Thymus (tissue), 11 donors: ENCODE measurements at regions not wholly inside any gene's neighbourhood (a gene's known extent, or its start where the extent isn't known, plus 50 kb on each side); places are given as distances from the start of the nearest gene placed in this dataset.
A peak's percentile ranks its signal among the peaks of the same experiment; 100 is the strongest.
"Not testable (repeated sequence)": the region's sequence is repeated elsewhere in the genome, so short reads cannot be mapped to it uniquely, and the experiment has no call there.

Source experiments
- DNase-seq, 9 donors: peaks; one replicate each; pipeline ENCODE4 v3.0.0-alpha.2; 2013; ENCODE audit warnings: low spot score in 9 of 9, low read depth in 6 of 9, missing footprints in 1 of 9
- H3K27ac ChIP-seq, 2 donors: one replicate each; pipeline ENCODE4 v1.5.1; 2013; ENCODE audit warnings: control low read depth in 1 of 2, low read depth in 1 of 2, low read length in 1 of 2, mild to moderate bottlenecking in 1 of 2, moderate library complexity in 1 of 2
- H3K27me3 ChIP-seq, 2 donors: one replicate each; pipeline ENCODE4 v1.5.1; 2013; ENCODE audit warnings: low read length in 1 of 2; ENCODE audit not compliant: control insufficient read depth in 2 of 2, insufficient read depth in 1 of 2
- H3K36me3 ChIP-seq, 2 donors: one replicate each; pipeline ENCODE4 v1.5.1; 2013; ENCODE audit warnings: low read length in 1 of 2, mild to moderate bottlenecking in 1 of 2, moderate library complexity in 1 of 2; ENCODE audit not compliant: control insufficient read depth in 2 of 2, insufficient read depth in 2 of 2
- H3K4me1 ChIP-seq, 2 donors: one replicate each; pipeline ENCODE4 v1.5.1; 2013; ENCODE audit warnings: low read length in 2 of 2; ENCODE audit not compliant: control insufficient read depth in 2 of 2, insufficient read depth in 2 of 2
- H3K4me3 ChIP-seq, 2 donors: one replicate each; pipeline ENCODE4 v1.5.1; 2013; ENCODE audit warnings: low read length in 2 of 2, control low read depth in 1 of 2, mild to moderate bottlenecking in 1 of 2
- H3K9me3 ChIP-seq, 2 donors: one replicate each; pipeline ENCODE4 v1.5.1; 2013; ENCODE audit warnings: low read length in 1 of 2, mild to moderate bottlenecking in 1 of 2; ENCODE audit not compliant: control insufficient read depth in 2 of 2, insufficient read depth in 1 of 2
- WGBS: extraction: QIAGEN DNeasy Blood & Tissue Kit; methylation state at CpG from one replicate; pipeline ENCODE4 v1.1.7; 2013; 5-methylcytosine and 5-hydroxymethylcytosine counted together
- donor health status: healthy.

GRCh38 chr4:25500626-25501316 is 123.7 kb downstream of the ANAPC4 start:
- no peak overlapping the region for H3K4me3 ChIP-seq
- no peaks in the 10 kb centered on the region for H3K27me3 ChIP-seq
- no peaks in the 10 kb centered on the region for H3K36me3 ChIP-seq
- DNase-seq = peak in 1 of 9 donors; percentile 8
- peaks cover 0 to 12% of the 10 kb centered on the region in 2 donors for H3K9me3 ChIP-seq
- 85% methylated on average over 9 of the region's 9 CpGs for WGBS
- no peaks in the 10 kb centered on the region for H3K4me1 ChIP-seq
- no peak overlapping the region for H3K27ac ChIP-seq

DNA sequence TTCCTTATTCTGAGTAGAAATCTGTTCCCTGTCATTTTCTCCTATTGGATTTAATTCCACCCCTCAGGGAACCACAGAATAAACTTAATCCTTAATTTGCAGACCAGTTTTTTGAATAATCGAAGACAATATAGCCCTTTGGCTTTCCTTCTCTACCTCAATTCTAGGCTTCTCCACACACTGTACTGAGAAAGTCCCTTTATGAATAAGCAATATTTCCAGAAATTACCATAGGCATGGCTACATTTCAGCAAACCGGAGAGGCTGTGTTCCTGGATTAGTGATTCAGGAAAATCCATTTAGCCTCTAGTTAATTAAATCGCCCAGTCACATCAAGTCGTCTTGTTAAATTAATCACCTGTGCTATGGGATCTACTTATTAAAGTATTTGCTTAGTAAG is 125.1 kb downstream of the ANAPC4 start:
- 95% methylated on average over 4 of the region's 4 CpGs for WGBS
- no peak for DNase-seq
- no peak overlapping the region for H3K27ac ChIP-seq

GRCh38 chr4:25503779-25504178 is 126.7 kb downstream of the ANAPC4 start:
- H3K9me3 ChIP-seq = peaks cover 0 to 20% of the 10 kb centered on the region in 2 donors
- H3K36me3 ChIP-seq = no peaks in the 10 kb centered on the region
- no peak overlapping the region for H3K4me3 ChIP-seq
- no peak overlapping the region for H3K27ac ChIP-seq
- no peaks in the 10 kb centered on the region for H3K27me3 ChIP-seq
- 97% methylated on average over 2 of the region's 2 CpGs for WGBS
- DNase-seq = no peak
- no peaks in the 10 kb centered on the region for H3K4me1 ChIP-seq

More for the DNA sequence above, 125.1 kb downstream of the ANAPC4 start:
- Histone ChIP-seq H3K4me3 (no peak overlapping the region), H3K36me3 (no peaks in the 10 kb centered on the region), H3K9me3 (peaks cover 0 to 20% of the 10 kb centered on the region in 2 donors), H3K27me3 (no peaks in the 10 kb centered on the region), H3K4me1 (no peaks in the 10 kb centered on the region)

- Histone ChIP-seq H3K36me3 (no peaks in the 10 kb centered on the region), H3K4me1 (no peaks in the 10 kb centered on the region), H3K27me3 (no peaks in the 10 kb centered on the region), H3K27ac (no peak overlapping the region), H3K9me3 (peaks cover 0 to 20% of the 10 kb centered on the region in 2 donors), H3K4me3 (no peak overlapping the region)
- no peak for DNase-seq
- WGBS = 97% methylated on average over 74 of the region's 74 CpGs
Measured at GRCh38 chr4:25504932-25505636, 128.0 kb downstream of the ANAPC4 start.

DNA sequence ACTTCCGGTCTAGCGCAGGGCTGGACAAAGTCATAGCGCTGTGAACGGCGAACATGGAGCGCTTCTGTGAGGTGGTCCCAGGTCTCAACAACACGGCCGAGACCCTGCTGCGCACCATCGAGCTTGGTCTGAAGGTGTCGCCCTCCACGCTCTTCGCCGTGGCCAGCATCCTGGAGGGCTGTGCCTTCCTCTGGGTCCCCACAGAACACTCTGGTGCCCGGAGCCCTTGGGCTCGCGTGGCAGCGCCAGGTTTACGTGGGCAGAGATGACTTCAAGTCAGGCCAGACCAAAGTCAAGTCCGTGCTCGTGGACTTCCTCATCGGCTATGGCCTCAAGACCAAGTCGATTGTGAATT is 128.6 kb downstream of the ANAPC4 start:
- WGBS = 98% methylated on average over 23 of the region's 23 CpGs
- no peaks in the 10 kb centered on the region for H3K36me3 ChIP-seq
- no peak for DNase-seq
- no peak overlapping the region for H3K4me3 ChIP-seq
- H3K4me1 ChIP-seq = no peaks in the 10 kb centered on the region
- H3K9me3 ChIP-seq = peaks cover 0 to 20% of the 10 kb centered on the region in 2 donors
- no peaks in the 10 kb centered on the region for H3K27me3 ChIP-seq
- H3K27ac ChIP-seq = no peak overlapping the region

DNA sequence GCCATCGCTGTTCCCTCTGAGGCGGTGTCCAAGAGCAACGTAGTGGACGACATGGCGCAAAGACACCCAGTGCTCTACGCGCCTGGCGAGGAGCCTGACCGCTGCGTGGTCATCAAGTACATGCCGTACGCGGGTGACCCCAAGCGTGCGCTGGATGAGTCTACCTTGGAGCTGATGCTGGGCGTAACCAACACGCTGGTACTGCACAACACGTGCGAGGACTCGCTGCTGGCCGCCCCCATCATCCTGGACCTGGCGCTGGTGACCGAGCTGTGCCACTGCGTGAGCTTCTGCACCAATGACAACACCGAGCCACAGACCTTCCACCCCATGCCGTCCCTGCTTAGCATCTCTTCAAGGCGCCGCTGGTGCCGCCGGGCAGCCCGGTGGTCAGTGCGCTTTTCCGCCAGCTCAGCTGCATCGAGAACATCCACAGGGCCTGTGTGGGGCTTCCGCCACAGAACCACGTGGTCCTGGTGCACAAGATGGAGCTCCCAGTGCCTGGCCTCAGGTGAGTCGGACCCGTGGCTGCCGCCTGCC is 129.0 kb downstream of the ANAPC4 start:
- Histone ChIP-seq H3K4me1 (no peaks in the 10 kb centered on the region), H3K4me3 (no peak overlapping the region), H3K9me3 (peaks cover 0 to 20% of the 10 kb centered on the region in 2 donors), H3K27me3 (no peaks in the 10 kb centered on the region), H3K36me3 (no peaks in the 10 kb centered on the region), H3K27ac (no peak overlapping the region)
- 98% methylated on average over 39 of the region's 39 CpGs for WGBS
- DNase-seq = no peak

DNA sequence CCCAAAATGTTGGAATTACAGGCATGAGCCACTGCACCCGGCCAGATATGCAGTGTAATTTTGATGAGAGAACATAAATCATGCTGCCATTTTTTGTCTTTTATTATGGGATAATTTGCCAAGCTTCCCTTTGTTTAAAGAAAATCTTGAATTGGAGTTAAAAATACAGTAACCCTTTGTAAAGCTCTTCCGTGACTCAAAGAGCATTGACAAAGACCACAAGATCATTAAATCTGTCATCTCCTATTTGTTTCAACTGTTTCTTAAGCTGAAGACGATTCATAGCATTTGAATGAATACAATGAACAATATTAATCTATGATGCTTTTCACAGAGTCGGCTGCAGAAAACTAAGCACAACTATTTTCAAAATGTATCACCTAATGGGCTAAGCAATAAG is 132.6 kb downstream of the ANAPC4 start:
- no peak overlapping the region for H3K4me3 ChIP-seq
- no peaks in the 10 kb centered on the region for H3K27me3 ChIP-seq
- no peak for DNase-seq
- H3K27ac ChIP-seq = no peak overlapping the region
- no peaks in the 10 kb centered on the region for H3K36me3 ChIP-seq
- no peaks in the 10 kb centered on the region for H3K4me1 ChIP-seq
- WGBS = 86% methylated on average over 4 of the region's 4 CpGs
- peaks cover 0 to 20% of the 10 kb centered on the region in 2 donors for H3K9me3 ChIP-seq

DNA sequence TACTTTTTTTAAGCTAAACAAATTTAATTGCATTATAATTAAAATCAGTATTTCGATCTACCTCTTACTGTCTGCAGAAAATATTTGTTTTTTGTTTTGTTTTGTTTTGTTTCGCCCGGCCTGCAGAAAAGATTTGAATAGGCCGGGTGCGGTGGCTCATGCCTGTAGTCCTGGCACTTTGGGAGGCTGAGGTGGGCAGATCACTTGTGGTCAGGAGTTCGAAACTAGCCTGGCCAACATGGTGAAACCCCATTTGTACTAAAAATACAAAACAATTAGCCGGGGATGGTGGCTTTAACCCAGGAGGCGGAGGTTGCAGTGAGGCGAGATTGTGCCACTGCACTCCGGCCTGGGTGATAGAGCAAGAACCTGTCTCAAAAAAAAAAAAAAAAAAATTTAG is 134.8 kb downstream of the ANAPC4 start:
- 96% methylated on average over 10 of the region's 10 CpGs for WGBS
- H3K36me3 ChIP-seq, H3K27ac ChIP-seq, H3K4me1 ChIP-seq, DNase-seq, H3K4me3 ChIP-seq, H3K9me3 ChIP-seq, H3K27me3 ChIP-seq: not testable (repeated sequence)

DNA sequence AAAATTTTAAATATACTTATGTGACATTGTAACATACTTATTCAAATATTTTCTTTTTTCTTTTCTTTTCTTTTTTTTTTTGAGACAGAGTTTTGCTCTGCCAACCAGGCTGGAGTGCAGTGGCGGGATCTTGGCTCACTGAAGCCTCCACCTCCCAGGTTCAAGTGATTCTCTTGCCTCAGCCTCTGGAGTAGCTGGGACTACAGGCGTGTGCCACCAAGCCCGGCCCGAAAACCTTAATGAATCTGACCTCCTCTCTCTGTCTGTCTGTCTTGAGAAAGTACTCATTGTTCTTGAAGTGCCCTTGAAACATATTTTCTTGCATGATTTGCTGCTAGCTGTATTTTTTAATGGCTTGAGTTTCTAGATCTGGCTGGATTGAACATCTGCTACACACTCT is 136.8 kb downstream of the ANAPC4 start:
- 97% methylated on average over 4 of the region's 4 CpGs for WGBS
- H3K27ac ChIP-seq = no peak overlapping the region

More for the DNA sequence above, 136.8 kb downstream of the ANAPC4 start:
- Histone ChIP-seq H3K9me3 (no peaks in the 10 kb centered on the region), H3K4me1 (no peaks in the 10 kb centered on the region), H3K4me3 (no peak overlapping the region), H3K36me3 (no peaks in the 10 kb centered on the region), H3K27me3 (no peaks in the 10 kb centered on the region)
- no peak for DNase-seq
